SK-MEL-5 (cell line): ENCODE measurements at regions not wholly inside any gene's neighbourhood (a gene's known extent, or its start where the extent isn't known, plus 50 kb on each side); places are given as distances from the start of the nearest gene placed in this dataset.
"Not testable (repeated sequence)": the region's sequence is repeated elsewhere in the genome, so short reads cannot be mapped to it uniquely, and the experiment has no call there.

Experiments used
- DNase-seq: peaks from one replicate; pipeline ENCODE4 v3.0.0-alpha.2; 2016; ENCODE audit warnings: low read depth, low spot score
- in situ Hi-C: cut with HindIII; loops from 2 replicates; pipeline ENCODE4 v1.10.0; 2016; ENCODE audit warnings: low sequenced_read_pairs, high pct_unique_total_duplicates, low pct_unique_long_range_greater_than_20kb

- DNase-seq, in situ Hi-C loops: not testable (repeated sequence)
Observed at GRCh38 chr22:10730706-10731105, 4797.3 kb upstream of the OR11H1 start.

- in situ Hi-C loops = not testable (repeated sequence)
Observed at GRCh38 chr22:10731246-10731974, 4796.6 kb upstream of the OR11H1 start.

GRCh38 chr22:10735075-10735474 is 4792.9 kb upstream of the OR11H1 start:
- in situ Hi-C loops, DNase-seq: not testable (repeated sequence)

More at GRCh38 chr22:10731246-10731974, 4796.6 kb upstream of the OR11H1 start:
- not testable (repeated sequence) for DNase-seq

- DNase-seq, in situ Hi-C loops: not testable (repeated sequence)
Observed at GRCh38 chr22:10736879-10737278, 4791.1 kb upstream of the OR11H1 start.

GRCh38 chr22:10737931-10738330 is 4790.1 kb upstream of the OR11H1 start:
- DNase-seq, in situ Hi-C loops: not testable (repeated sequence)

- in situ Hi-C loops = no loop called here
- DNase-seq = no peak
Observed at GRCh38 chr22:10741210-10741609, 4786.8 kb upstream of the OR11H1 start.

- DNase-seq, in situ Hi-C loops: not testable (repeated sequence)
Observed at GRCh38 chr22:10741776-10742630, 4786.0 kb upstream of the OR11H1 start.

GRCh38 chr22:10746382-10746781 is 4781.6 kb upstream of the OR11H1 start:
- DNase-seq, in situ Hi-C loops: not testable (repeated sequence)

GRCh38 chr22:10747227-10747626 is 4780.8 kb upstream of the OR11H1 start:
- DNase-seq, in situ Hi-C loops: not testable (repeated sequence)

GRCh38 chr22:10748751-10749150 is 4779.2 kb upstream of the OR11H1 start:
- in situ Hi-C loops = not testable (repeated sequence)

GRCh38 chr22:10749423-10749822 is 4778.6 kb upstream of the OR11H1 start:
- in situ Hi-C loops, DNase-seq: not testable (repeated sequence)

More at GRCh38 chr22:10748751-10749150, 4779.2 kb upstream of the OR11H1 start:
- DNase-seq = not testable (repeated sequence)

- DNase-seq, in situ Hi-C loops: not testable (repeated sequence)
Observed at GRCh38 chr22:10753566-10753965, 4774.4 kb upstream of the OR11H1 start.

GRCh38 chr22:10755350-10755749 is 4772.6 kb upstream of the OR11H1 start:
- in situ Hi-C loops, DNase-seq: not testable (repeated sequence)

GRCh38 chr22:10760418-10760817 is 4767.6 kb upstream of the OR11H1 start:
- in situ Hi-C loops, DNase-seq: not testable (repeated sequence)

- DNase-seq, in situ Hi-C loops: not testable (repeated sequence)
Observed at GRCh38 chr22:10766320-10766719, 4761.7 kb upstream of the OR11H1 start.

- in situ Hi-C loops, DNase-seq: not testable (repeated sequence)
Observed at GRCh38 chr22:10768875-10769274, 4759.1 kb upstream of the OR11H1 start.

GRCh38 chr22:10771744-10772143 is 4756.2 kb upstream of the OR11H1 start:
- in situ Hi-C loops, DNase-seq: not testable (repeated sequence)

- in situ Hi-C loops, DNase-seq: not testable (repeated sequence)
Observed at GRCh38 chr22:10773341-10773740, 4754.7 kb upstream of the OR11H1 start.
